ENCODE measurements at regions not wholly inside any gene's neighbourhood (a gene's known extent, or its start where the extent isn't known, plus 50 kb on each side); places are given as distances from the start of the nearest gene placed in this dataset.

DNA sequence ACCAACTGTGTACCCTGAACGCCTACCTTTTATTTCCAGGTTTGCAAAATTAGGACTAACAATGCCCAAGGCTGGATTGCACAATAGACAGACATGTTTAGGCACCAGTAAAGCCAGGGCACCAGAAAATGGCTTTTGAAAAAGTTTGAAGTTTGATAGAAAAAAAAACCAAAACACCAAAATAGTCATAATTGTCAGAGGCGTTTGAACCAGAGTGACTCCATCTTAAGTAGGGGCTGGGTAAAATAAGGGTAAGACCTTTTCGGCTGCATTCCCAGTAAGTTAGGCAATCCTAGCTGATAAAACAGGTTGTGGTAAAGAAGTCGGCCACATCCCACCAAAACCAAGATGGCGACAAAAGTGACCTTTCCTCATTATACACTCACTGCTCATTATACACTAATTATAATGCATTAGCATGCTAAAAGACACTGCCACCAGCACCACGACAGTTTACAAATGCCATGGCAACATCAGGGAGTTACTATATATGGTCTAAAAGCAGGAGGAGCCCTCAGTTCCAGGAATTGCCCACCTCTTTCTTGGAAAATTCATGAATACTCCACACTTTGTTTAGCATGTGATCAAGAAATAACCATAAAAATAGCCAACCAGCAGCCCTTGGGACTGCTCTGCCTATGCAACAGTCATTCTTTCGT lies 71.2 kb upstream of the EPCAM start:
- intact Hi-C loops (cut with DNase I) = no loop called here

DNA sequence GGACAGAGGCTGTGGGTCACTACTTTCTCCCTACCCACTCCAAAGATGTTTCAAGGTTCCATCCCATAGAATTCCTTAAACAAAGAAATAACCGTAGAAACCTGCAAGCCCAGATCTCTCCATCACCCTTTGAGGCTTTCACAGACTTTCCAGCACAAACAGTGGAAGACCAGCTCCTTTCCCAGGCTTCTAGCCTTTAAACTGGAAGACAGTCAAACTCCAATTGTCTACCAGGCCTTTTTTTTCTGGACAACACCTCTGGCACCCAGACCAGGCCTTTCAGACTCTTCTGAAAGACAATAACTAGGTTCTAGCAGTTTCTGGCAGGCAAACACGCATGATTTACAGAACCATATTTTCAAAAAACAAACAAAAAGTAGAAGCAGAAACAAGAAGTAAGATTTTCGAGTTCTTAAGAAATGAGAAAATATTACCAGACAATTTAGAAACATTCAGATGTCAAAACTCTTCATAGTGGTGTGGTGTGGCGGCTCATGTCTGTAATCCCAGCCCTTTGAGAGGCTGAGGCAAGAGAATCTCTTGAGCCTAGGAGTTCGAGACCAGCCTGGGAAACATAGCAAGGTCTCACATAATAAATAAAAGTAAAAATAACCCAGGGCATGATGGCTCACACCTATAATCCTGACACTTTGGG lies 73.0 kb upstream of the EPCAM start:
- DNase-seq (no peak), ATAC-seq (no peak)
- Histone ChIP-seq H3K4me1 (peaks cover 11% of the 10 kb centered on the region), H3K4me3 (no peak overlapping the region), H3K36me3 (ENCODE audit: insufficient read depth in 1 of 2, low read depth in 1 of 2) (no peaks in the 10 kb centered on the region), H3K27ac (no peak overlapping the region), H3K9me3 (no peaks in the 10 kb centered on the region), H3K27me3 (ENCODE audit: insufficient read depth in 3 of 3, low read length in 2 of 3) (no peaks in the 10 kb centered on the region)
- intact Hi-C loops (cut with DNase I) = no loop called here
- 90 to 91% (median 90%) methylated on average over 5 of the region's 5 CpGs for WGBS, 3 donors
- no peak for TF ChIP-seq CTCF (IDR thresholded peaks at IDR 0.05)

More for the DNA sequence above, 71.2 kb upstream of the EPCAM start:
- no peak for DNase-seq
- Histone ChIP-seq H3K4me3 (no peak overlapping the region), H3K4me1 (peaks cover 22% of the 10 kb centered on the region), H3K9me3 (no peaks in the 10 kb centered on the region), H3K27ac (no peak overlapping the region), H3K36me3 (ENCODE audit: insufficient read depth in 1 of 2, low read depth in 1 of 2) (no peaks in the 10 kb centered on the region), H3K27me3 (ENCODE audit: insufficient read depth in 3 of 3, low read length in 2 of 3) (no peaks in the 10 kb centered on the region)
- WGBS, 3 donors = 86 to 97% (median 92%) methylated on average over 7 of the region's 7 CpGs
- no peak for ATAC-seq
- no peak for TF ChIP-seq CTCF (IDR thresholded peaks at IDR 0.05)

DNA sequence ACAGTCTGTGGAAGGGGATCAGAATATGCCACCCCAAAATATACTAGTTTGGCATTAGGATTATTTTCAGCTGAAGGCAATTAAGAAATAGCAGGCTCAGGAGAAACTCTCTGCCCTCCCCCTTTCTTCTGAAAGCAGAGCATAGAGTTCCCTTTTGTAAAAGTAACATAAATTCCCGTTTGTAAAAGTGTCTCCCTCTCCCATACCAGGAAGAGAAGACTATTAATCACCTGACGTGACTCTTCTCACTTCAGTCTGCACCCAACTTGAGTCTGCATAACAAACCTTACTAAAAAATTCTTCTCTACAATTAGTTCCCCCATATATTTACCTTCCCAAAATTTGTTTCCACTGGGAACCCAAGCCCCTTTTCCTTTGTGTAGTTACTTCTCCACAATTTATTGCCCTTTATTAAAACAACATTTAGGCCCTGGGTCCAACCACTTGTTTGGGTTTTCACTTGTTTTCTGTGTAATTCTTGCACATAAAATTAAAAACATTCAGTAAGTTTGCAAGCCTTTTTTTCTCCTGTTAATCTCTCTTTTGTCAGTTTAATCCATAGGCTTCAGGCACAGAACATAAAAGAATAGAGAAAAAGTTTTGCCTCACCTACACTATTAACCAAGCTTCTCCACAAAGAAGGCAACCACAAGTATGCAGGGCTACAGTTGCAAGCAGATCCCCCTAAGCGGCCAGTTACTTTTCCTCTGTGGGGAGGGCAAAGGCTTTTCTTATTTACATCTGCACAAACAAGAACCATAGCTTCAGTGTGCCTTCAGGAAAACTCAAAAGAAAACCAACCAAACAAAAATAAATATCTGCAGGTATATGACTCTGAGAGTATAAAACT lies 73.8 kb upstream of the EPCAM start:
- H3K27me3 ChIP-seq (ENCODE audit: insufficient read depth in 3 of 3, low read length in 2 of 3) = no peaks in the 10 kb centered on the region
- no peak for DNase-seq
- TF ChIP-seq CTCF (IDR thresholded peaks at IDR 0.05) = no peak
- peaks cover 5% of the 10 kb centered on the region for H3K4me1 ChIP-seq
- 80 to 86% (median 80%) methylated on average over 3 of the region's 3 CpGs for WGBS, 3 donors
- H3K27ac ChIP-seq = no peak overlapping the region
- no peak overlapping the region for H3K4me3 ChIP-seq
- ATAC-seq = no peak
- no peaks in the 10 kb centered on the region for H3K36me3 ChIP-seq (ENCODE audit: insufficient read depth in 1 of 2, low read depth in 1 of 2)
- no peaks in the 10 kb centered on the region for H3K9me3 ChIP-seq
- intact Hi-C loops (cut with DNase I) = no loop called here

- no peaks in the 10 kb centered on the region for H3K36me3 ChIP-seq (ENCODE audit: insufficient read depth in 1 of 2, low read depth in 1 of 2)
- no peak for TF ChIP-seq CTCF (IDR thresholded peaks at IDR 0.05)
- WGBS, 3 donors = 88 to 90% (median 90%) methylated on average over 6 of the region's 6 CpGs
Observed at GRCh38 chr2:47293976-47294375, 75.1 kb upstream of the EPCAM start.

More at GRCh38 chr2:47293976-47294375, 75.1 kb upstream of the EPCAM start:
- Histone ChIP-seq H3K4me1 (peaks cover 4% of the 10 kb centered on the region), H3K4me3 (no peak overlapping the region), H3K27ac (no peak overlapping the region), H3K9me3 (no peaks in the 10 kb centered on the region), H3K27me3 (ENCODE audit: insufficient read depth in 3 of 3, low read length in 2 of 3) (no peaks in the 10 kb centered on the region)
- intact Hi-C loops (cut with DNase I) = no loop called here
- no peak for DNase-seq
- ATAC-seq = no peak
